CD4-positive, alpha-beta T cell treated with Interleukin-17A for 1 hour (primary cell): ENCODE measurements at regions not wholly inside any gene's neighbourhood (a gene's known extent, or its start where the extent isn't known, plus 50 kb on each side); places are given as distances from the start of the nearest gene placed in this dataset.

ENCODE experiments used
- DNase-seq: peaks from one replicate; pipeline ENCODE4 v3.0.0-alpha.2; 2020

- DNase-seq = no peak
Observed at GRCh38 chr5:76030343-76030742, 52.8 kb upstream of the SV2C start.

- no peak for DNase-seq
Observed at GRCh38 chr5:76029739-76030138, 53.4 kb upstream of the SV2C start.

- DNase-seq = no peak
Observed at GRCh38 chr5:76025790-76026189, 57.4 kb upstream of the SV2C start.

- DNase-seq = no peak
Observed at GRCh38 chr5:76025069-76025468, 58.1 kb upstream of the SV2C start.

DNA sequence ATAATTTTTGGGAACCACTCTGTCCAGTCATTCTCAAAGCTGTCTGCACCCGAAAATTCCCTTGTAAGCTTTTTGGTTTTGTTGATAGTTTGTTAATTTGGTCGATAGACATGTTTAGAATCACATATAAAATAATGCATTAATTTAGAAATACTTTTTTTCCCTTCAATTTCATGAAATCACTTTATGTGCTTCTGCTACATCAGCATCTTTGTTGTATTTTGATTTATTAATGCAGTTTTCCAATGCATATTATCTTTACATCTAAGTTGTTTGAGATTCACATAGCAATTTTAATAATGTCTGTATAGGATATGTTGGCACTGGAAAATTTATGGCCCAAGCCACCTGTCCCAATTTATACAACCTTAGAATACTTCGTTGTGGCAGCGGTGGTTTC, 60.6 kb upstream of the SV2C start:
- no peak for DNase-seq

DNA sequence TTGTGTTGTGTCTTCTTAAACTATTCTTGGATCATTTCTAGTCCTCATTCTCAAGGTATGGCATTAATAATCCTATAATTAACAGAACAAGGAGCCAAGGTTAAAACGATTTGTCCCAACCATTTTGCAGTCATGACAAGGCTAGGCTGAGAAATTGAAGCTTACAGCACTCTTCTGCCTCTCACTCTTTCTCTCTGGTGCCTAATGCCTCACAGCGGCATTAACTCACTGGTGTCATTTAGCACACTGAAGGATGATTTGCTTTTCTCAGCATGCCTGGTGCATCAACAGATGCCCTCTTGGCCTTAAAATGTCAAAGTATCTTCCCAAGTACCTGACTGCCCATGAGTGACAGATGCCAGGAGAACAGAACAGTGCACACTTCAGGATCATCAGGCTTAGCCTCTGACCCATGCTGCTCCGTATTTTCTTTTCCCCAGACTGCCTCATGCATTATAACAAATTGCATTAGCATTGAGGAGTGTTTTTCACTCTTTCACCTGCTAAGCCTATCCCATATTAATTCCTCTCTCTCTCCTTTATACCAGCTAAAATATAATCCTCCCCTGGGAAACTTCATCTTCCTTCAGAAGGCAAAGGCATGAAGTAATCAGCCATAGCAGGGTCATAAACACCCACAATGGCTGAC, 61.1 kb upstream of the SV2C start:
- DNase-seq = no peak

- no peak for DNase-seq
Observed at GRCh38 chr5:76016258-76016657, 66.9 kb upstream of the SV2C start.

- no peak for DNase-seq
Observed at GRCh38 chr5:76014005-76014404, 69.2 kb upstream of the SV2C start.

- DNase-seq = no peak
Observed at GRCh38 chr5:76007904-76008303, 75.3 kb upstream of the SV2C start.

DNA sequence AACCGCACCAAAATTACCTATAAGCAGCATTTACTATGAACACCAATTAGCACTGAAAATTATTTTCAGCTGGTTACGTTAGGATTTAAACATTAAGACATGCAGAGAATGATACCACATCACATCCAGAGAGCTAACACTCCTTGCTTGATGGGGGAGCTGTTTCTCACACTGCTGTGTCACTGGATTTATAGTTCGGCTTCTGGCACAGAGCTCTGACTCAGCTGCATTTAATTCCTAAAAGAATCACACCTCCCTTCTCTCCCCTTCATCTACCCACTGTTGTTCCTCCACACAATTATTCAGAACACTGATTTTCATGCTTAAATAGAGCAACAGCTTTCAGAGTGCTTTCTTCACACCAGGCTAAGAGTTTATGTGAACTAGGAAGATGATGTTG, 82.6 kb upstream of the SV2C start:
- no peak for DNase-seq

DNA sequence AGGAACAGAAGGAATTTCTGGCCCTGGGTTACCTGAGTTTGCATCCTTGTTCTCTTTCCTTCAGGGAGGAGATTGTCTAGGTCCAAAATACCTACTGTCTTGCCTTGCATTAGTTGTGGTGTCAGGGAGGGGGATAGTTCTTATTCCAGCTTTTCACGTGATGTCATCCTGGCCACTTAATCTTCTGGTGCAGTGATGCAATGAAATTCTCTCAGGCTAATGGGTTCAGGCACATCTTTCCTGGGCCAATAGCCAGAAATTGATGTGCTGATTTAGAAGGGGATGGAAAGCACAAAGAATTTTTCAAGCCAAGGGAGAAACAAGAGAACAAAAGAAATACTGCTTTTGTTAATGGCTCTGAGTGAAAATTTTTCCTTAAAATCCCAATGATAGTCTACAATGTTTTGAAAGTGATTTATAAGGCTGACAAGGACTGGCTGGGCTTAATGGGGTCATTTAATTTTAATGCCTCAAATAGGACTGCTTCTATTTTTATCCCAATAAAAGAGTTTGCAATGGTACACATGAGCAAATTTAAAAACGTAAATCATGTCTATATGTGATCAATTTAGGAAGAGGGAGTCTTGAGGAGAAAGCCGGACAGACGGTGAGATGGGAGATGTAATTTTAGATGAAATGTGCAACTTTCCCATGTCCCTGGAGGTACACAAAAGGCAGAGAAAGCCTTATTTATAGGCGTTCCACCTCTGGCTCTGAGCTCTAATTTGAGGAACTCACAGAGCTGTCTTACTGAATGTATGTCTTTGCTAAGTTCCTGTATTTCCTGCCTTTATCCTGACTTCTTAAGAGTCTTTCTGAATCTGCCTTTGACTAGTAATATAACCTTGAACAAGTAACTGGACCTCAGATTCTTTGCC, 89.3 kb upstream of the SV2C start:
- DNase-seq = no peak

DNA sequence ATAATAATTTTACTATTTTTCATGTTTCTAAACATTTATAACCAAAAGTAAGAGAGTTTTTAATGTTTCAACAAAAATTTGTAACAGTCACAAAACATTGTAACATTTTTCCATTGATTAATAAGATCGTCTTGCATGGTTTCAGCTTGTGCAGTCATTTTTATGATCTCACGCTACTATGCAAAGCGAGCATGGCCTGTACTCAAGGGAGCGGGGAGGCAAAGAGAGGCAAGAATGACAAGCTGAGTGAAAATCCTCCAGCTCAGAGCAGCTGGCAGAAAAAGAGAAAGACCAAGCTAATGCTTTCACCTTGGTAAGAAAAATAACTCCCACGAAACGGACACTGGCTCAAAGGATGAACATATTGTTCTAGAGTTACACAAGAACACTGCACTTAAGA, 90.0 kb upstream of the SV2C start:
- DNase-seq = no peak

- no peak for DNase-seq
Observed at GRCh38 chr5:75992753-75993152, 90.4 kb upstream of the SV2C start.

DNA sequence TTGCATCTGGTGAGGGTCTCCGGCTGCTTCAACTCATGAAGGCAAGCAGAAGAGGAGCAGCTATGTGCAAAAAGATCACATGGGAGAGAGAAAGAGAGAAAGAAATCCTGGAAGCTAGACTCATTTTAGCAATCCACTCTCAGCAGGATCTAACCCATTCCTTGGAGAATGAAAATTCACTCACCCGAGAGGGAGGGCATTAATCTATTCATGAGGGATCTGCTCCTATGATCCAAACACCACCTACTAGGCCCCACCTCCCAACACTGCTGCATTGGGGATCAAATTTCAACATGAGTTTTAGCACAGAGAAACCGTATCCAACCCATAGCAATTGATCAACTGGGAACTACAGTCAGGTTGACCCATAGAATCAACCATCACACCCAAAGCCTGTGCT, 98.1 kb upstream of the SV2C start:
- no peak for DNase-seq

- no peak for DNase-seq
Observed at GRCh38 chr5:75975496-75975895, 107.7 kb upstream of the SV2C start.

DNA sequence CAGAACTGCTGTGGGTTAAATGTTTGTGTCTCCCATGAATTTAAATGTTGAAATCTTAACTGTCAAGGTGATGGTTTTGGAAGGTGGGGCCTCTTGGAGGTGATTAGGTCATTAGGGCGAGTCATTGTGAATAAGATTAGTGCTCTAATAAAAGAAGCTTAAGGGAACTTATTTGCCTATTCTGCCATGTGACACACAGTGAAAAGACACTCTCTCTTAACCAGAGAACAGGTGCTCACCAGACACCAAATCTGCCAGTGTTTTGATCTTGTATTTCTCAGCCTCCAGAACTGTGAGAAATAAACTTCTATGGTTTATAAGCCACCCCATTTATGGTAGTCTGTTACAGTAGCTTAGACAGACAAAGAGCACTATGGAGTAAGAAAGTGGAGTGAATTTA, 117.9 kb upstream of the SV2C start:
- no peak for DNase-seq

DNA sequence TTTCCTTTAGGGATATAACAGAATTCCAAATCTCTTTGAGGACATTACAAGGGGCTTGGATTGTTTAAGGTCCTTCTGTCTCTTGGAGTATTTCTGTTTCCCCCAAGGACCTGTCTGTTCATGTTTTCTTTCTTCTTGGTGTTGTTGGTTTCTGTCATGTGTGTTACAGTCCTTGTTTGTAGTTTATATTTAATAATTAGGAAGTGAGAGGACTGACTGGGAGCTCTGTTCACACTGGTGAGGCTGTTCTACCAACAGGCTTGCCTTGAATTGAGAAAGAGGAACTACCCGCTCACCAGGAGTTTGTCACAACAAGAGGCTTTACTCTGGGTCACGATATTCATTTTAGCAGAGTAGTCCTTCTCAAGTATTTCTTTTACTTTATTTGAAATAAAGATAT, 119.2 kb upstream of the SV2C start:
- no peak for DNase-seq

- no peak for DNase-seq
Observed at GRCh38 chr5:75963554-75963953, 119.6 kb upstream of the SV2C start.

DNA sequence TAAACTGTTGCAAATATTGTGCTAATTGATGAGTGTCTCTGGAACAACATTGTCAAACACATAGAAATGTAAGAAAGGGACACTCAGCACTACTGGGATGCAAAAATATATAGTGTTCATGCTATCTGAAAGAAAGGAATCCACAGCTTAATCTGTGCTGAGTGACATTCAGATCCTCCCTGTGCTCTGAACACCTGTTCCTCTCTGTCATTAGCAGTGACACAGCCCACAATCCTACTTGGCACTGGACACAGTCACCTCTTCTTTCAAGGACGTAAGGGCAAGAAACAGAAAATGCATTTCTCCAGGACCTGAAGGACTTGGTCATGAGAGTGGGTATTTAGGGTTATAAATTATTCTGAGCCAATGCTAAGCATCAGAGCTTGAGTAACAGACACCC, 121.4 kb upstream of the SV2C start:
- no peak for DNase-seq

GRCh38 chr5:75960129-75960528, 123.1 kb upstream of the SV2C start:
- no peak for DNase-seq

DNA sequence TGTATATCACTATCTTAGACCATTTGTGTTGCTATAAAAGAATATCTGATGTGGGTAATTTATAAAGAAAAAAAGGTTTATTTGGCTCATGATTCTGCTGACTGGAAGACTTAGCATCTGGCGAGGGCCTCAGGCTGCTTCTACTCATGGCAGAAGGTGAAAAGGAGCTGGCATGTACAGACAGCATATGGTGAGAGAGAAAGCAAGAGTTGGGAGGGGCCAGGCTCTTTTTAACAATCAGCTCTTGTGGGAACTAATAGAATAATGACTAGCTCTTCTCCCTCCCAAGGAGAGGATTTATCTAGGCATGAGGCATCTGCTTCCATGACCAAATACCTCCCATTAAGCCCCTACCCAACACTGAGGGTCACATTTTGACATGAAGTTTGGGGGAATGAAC, 130.2 kb upstream of the SV2C start:
- no peak for DNase-seq

DNA sequence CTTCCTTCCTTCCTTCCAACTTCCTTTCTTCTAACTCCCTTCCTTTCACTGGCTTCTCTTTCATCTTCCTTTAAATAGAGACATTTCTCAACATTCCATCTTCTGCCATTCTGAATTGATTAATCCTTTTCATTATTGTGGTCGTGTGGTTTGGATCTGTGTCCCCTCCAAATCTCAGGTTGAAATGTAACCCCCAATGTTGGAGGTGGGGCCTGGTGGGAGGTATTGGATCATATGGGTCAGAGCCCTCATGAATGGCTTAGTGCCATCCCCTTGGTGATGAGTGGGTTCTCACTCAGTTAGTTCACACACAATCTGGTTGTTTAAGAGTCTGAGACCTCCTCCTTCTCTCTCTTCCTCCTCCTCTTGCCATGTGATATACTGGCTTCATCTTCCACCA, 130.9 kb upstream of the SV2C start:
- no peak for DNase-seq

DNA sequence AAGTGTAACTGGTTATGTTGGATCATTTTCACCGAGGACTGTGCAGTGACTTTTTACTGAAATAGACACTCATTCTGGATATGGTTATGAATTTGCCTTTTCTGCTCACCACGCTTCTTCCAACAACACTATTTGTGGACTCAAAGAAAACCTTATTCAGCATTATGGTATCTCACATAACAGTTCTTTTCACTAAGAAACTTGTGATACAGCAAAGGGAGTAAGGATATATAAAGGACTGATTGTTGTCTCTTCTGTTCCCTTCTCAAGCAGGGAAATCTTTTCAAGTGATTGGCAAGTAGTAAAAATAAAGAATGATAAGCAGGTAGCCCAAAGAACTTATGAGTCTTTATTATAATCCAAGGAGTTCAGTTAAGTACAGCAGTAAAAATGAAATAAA, 131.5 kb upstream of the SV2C start:
- DNase-seq = no peak

- no peak for DNase-seq
Observed at GRCh38 chr5:75951158-75951557, 132.0 kb upstream of the SV2C start.

GRCh38 chr5:75948438-75948837, 134.7 kb upstream of the SV2C start:
- DNase-seq = no peak
